Esophagus muscularis mucosa (tissue), 4 donors: ENCODE measurements at regions not wholly inside any gene's neighbourhood (a gene's known extent, or its start where the extent isn't known, plus 50 kb on each side); places are given as distances from the start of the nearest gene placed in this dataset.

Source experiments
- CTCF ChIP-seq, 3 experiments: fragments of 200-600 bp in 2 of 3; fragments of 450-650 bp in 1 of 3; sonication (generic) in 2 of 3; IDR thresholded peaks; one replicate each; pipeline ENCODE4 v1.5.1; 2017 to 2019; ENCODE audit warnings: antibody characterized with exemption in 3 of 3, mild to moderate bottlenecking in 2 of 3, moderate library complexity in 1 of 3
- EP300 ChIP-seq: sonication (generic); formaldehyde crosslinking; IDR thresholded peaks from one replicate; pipeline ENCODE4 v1.6.1; 2017; ENCODE audit warnings: antibody characterized with exemption
- POLR2AphosphoS5 ChIP-seq, 2 donors: sonication (generic); formaldehyde crosslinking; IDR thresholded peaks; one replicate each; pipeline ENCODE4 v1.6.1; 2017; ENCODE audit warnings: antibody characterized with exemption in 2 of 2

- TF ChIP-seq EP300, result no peak
- TF ChIP-seq CTCF (IDR thresholded peaks at IDR 0.05), result no peak
- no peak for TF ChIP-seq POLR2AphosphoS5 (IDR thresholded peaks at IDR 0.05)
Measured at GRCh38 chr12:74293689-74294131, 243.9 kb upstream of the ATXN7L3B start.
